Astrocyte (in vitro differentiated cells and primary cell): ENCODE measurements at regions not wholly inside any gene's neighbourhood (a gene's known extent, or its start where the extent isn't known, plus 50 kb on each side); places are given as distances from the start of the nearest gene placed in this dataset.

Experiments used
- DNase-seq: peaks from one replicate; pipeline ENCODE4 v3.0.0-alpha.2; 2010; ENCODE audit warnings: low read depth
- FAIRE-seq: peaks from 2 replicates; lab custom pipeline; 2011; peaks lifted over from hg19 to GRCh38; lab: Jason Lieb, UNC
- H2AFZ ChIP-seq: 2 replicates; pipeline ENCODE4 v1.6.0; 2012; ENCODE audit warnings: low read depth, low read length, inconsistent platforms
- H3K27ac ChIP-seq: 2 replicates; pipeline ENCODE4 v1.5.1; 2011; ENCODE audit warnings: low read depth, low read length, inconsistent platforms
- H3K27me3 ChIP-seq: 2 replicates; pipeline ENCODE4 v1.6.0; 2011; ENCODE audit warnings: low read length, inconsistent platforms; ENCODE audit not compliant: insufficient read depth
- H3K36me3 ChIP-seq: 2 replicates; pipeline ENCODE4 v1.5.1; 2011; ENCODE audit warnings: low read length, inconsistent platforms; ENCODE audit not compliant: insufficient read depth
- H3K4me1 ChIP-seq: 2 replicates; pipeline ENCODE4 v1.5.1; 2011; ENCODE audit warnings: low read length, inconsistent platforms; ENCODE audit not compliant: insufficient read depth
- H3K4me2 ChIP-seq: 2 replicates; pipeline ENCODE4 v1.6.0; 2012; ENCODE audit warnings: low read length, inconsistent platforms
- H3K4me3 ChIP-seq: 2 replicates; pipeline ENCODE4 v1.5.1; 2011; ENCODE audit warnings: low read depth, mild to moderate bottlenecking, low read length, inconsistent platforms; ENCODE audit not compliant: insufficient read depth
- H3K79me2 ChIP-seq: 2 replicates; pipeline ENCODE4 v1.6.0; 2012; ENCODE audit warnings: mild to moderate bottlenecking, low read length, inconsistent platforms; ENCODE audit not compliant: insufficient read depth
- H3K9ac ChIP-seq: 2 replicates; pipeline ENCODE4 v1.6.0; 2012; ENCODE audit warnings: mild to moderate bottlenecking, low read length, inconsistent platforms
- H3K9me3 ChIP-seq: 2 replicates; pipeline ENCODE4 v1.5.1; 2012; ENCODE audit warnings: low read depth, mild to moderate bottlenecking, low read length, inconsistent platforms; ENCODE audit not compliant: insufficient read depth
- H4K20me1 ChIP-seq: 2 replicates; pipeline ENCODE4 v1.6.0; 2012; ENCODE audit warnings: low read length, inconsistent platforms; ENCODE audit not compliant: insufficient read depth
- H3K27ac Mint-ChIP-seq: one replicate; pipeline ENCODE4 v1.8.0; 2021; ENCODE audit warnings: mild to moderate bottlenecking, mixed read lengths; ENCODE audit not compliant: unreplicated experiment
- H3K27me3 Mint-ChIP-seq: one replicate; pipeline ENCODE4 v1.8.0; 2021; ENCODE audit warnings: low read depth, mixed read lengths; ENCODE audit not compliant: unreplicated experiment
- H3K36me3 Mint-ChIP-seq: one replicate; pipeline ENCODE4 v1.8.0; 2021; ENCODE audit warnings: low read depth, mixed read lengths; ENCODE audit not compliant: unreplicated experiment
- H3K4me1 Mint-ChIP-seq: one replicate; pipeline ENCODE4 v1.8.0; 2021; ENCODE audit warnings: low read depth, mixed read lengths; ENCODE audit not compliant: unreplicated experiment
- H3K4me3 Mint-ChIP-seq: one replicate; pipeline ENCODE4 v1.8.0; 2021; ENCODE audit warnings: mild to moderate bottlenecking, moderate library complexity, mixed read lengths; ENCODE audit not compliant: unreplicated experiment
- H3K9me3 Mint-ChIP-seq: one replicate; pipeline ENCODE4 v1.8.0; 2021; ENCODE audit warnings: mild to moderate bottlenecking, mixed read lengths; ENCODE audit not compliant: unreplicated experiment
- EZH2 ChIP-seq: IDR thresholded peaks from 2 replicates; pipeline ENCODE4 v1.6.1; 2012; ENCODE audit warnings: mild to moderate bottlenecking, low read length, inconsistent platforms; ENCODE audit not compliant: insufficient read depth
- TF ChIP-seq, protein P1 (sequence below): IDR thresholded peaks from 2 replicates; pipeline ENCODE4 v1.5.1; 2011; ENCODE audit warnings: low read depth, mild to moderate bottlenecking, inconsistent platforms, low read length, moderate library complexity; ENCODE audit not compliant: insufficient read depth

DNA sequence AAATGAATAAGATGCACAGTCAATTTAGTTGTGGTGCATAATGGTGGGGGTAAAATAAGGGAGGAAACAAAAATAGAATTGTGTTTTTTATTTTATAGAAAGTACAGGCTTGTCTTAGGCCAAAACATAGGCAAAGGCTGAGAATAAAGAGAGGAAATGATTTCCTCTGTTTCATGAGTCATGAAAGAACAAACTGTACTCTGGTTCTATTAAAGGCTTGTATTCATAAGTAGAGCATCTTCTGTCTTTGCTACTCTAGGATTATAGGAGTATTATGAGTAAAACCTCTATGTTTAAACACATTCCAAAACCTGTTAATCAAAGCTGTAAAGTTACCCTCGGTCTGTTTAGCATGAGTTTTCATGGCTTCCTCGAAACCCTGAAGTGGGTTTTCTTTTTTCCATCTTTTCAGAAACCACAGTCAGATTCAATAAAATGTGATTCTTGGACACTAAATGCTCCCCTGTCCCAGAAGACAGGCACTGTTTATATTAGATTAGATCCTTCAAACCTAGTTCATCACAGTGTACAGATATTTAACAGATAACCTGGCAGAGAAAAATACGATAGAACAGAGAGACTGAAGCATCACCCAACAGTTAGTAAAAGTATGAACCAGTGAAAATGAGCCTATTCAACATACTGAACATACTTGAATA is 473.9 kb upstream of the CYLC2 start:
- no peak overlapping the region for H3K27ac ChIP-seq
- TF ChIP-seq, protein P1, sequence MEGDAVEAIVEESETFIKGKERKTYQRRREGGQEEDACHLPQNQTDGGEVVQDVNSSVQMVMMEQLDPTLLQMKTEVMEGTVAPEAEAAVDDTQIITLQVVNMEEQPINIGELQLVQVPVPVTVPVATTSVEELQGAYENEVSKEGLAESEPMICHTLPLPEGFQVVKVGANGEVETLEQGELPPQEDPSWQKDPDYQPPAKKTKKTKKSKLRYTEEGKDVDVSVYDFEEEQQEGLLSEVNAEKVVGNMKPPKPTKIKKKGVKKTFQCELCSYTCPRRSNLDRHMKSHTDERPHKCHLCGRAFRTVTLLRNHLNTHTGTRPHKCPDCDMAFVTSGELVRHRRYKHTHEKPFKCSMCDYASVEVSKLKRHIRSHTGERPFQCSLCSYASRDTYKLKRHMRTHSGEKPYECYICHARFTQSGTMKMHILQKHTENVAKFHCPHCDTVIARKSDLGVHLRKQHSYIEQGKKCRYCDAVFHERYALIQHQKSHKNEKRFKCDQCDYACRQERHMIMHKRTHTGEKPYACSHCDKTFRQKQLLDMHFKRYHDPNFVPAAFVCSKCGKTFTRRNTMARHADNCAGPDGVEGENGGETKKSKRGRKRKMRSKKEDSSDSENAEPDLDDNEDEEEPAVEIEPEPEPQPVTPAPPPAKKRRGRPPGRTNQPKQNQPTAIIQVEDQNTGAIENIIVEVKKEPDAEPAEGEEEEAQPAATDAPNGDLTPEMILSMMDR, result no peak
- no peak for TF ChIP-seq EZH2
- DNase-seq (no peak), FAIRE-seq (no peak)
- Mint-ChIP-seq H3K27ac (no peak overlapping the region), H3K27me3 (no peaks in the 10 kb centered on the region), H3K4me1 (no peaks in the 10 kb centered on the region), H3K36me3 (no peaks in the 10 kb centered on the region), H3K9me3 (peaks cover 1% of the 10 kb centered on the region), H3K4me3 (no peak overlapping the region)
- no peak overlapping the region for H3K4me3 ChIP-seq
- H3K36me3 ChIP-seq, result no peaks in the 10 kb centered on the region
- no peak overlapping the region for H2AFZ ChIP-seq
- H4K20me1 ChIP-seq, result no peaks in the 10 kb centered on the region
- no peaks in the 10 kb centered on the region for H3K27me3 ChIP-seq
- H3K4me1 ChIP-seq, result no peaks in the 10 kb centered on the region
- no peaks in the 10 kb centered on the region for H3K9me3 ChIP-seq
- no peaks in the 10 kb centered on the region for H3K79me2 ChIP-seq
- no peak overlapping the region for H3K4me2 ChIP-seq
- H3K9ac ChIP-seq, result no peak overlapping the region

DNA sequence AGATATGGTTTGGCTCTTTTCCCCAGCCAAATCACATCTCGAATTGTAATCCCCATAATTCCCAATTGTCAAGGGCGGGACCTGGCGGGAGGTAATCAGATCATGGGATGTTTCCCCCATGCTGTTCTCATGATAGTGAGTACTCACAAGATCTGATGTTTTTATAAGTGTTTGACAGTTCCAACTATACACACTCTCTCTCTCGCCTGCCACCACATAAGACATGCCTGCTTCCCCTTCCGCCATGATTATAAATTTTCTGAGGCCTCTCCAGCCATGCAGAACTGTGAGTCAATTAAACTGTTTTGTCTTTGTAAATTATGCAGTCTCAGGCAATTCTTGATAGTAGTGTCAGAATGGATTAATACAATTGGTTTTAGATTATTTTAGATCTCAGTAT is 475.7 kb upstream of the CYLC2 start:
- no peak overlapping the region for H3K27ac ChIP-seq
- peaks cover 5% of the 10 kb centered on the region for H3K9me3 Mint-ChIP-seq
- no peak overlapping the region for H3K4me3 ChIP-seq
- FAIRE-seq (no peak), DNase-seq (no peak)
- no peaks in the 10 kb centered on the region for H3K9me3 ChIP-seq
- H4K20me1 ChIP-seq, result no peaks in the 10 kb centered on the region
- no peaks in the 10 kb centered on the region for H3K27me3 Mint-ChIP-seq
- H3K4me3 Mint-ChIP-seq, result no peak overlapping the region
- H3K36me3 Mint-ChIP-seq, result no peaks in the 10 kb centered on the region
- no peak overlapping the region for H3K27ac Mint-ChIP-seq
- no peaks in the 10 kb centered on the region for H3K36me3 ChIP-seq
- no peak overlapping the region for H3K4me2 ChIP-seq
- no peaks in the 10 kb centered on the region for H3K27me3 ChIP-seq
- no peak overlapping the region for H3K9ac ChIP-seq
- TF ChIP-seq EZH2, result no peak
- TF ChIP-seq, protein P1, result no peak
- H2AFZ ChIP-seq, result no peak overlapping the region
- no peaks in the 10 kb centered on the region for H3K4me1 Mint-ChIP-seq
- no peaks in the 10 kb centered on the region for H3K79me2 ChIP-seq
- no peaks in the 10 kb centered on the region for H3K4me1 ChIP-seq

DNA sequence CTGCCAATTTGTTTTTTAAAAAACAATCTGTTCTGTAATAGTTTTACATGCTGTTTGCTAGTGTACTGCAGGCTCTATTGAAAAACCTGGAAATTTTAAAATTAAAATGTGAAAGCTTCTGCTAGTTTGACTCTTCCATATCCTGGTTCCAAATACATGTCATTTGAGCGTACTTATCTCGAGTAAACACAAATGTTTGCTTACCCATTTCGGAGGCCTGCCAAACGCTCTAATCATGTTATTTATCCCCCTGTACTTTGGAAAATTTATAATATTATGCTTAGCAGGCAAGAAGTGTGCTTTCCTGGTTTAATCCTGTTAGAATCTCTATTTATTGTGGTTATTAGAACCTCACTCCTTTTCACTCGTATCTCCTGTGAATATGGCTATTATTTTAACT is 476.8 kb upstream of the CYLC2 start:
- no peak overlapping the region for H3K4me3 ChIP-seq
- H3K9me3 ChIP-seq, result no peaks in the 10 kb centered on the region
- DNase-seq, result no peak
- H3K4me1 Mint-ChIP-seq, result no peaks in the 10 kb centered on the region
- no peak overlapping the region for H2AFZ ChIP-seq
- H3K4me2 ChIP-seq, result no peak overlapping the region
- H3K27me3 Mint-ChIP-seq, result no peaks in the 10 kb centered on the region
- H3K4me1 ChIP-seq, result no peaks in the 10 kb centered on the region
- no peaks in the 10 kb centered on the region for H3K36me3 Mint-ChIP-seq
- no peaks in the 10 kb centered on the region for H3K36me3 ChIP-seq
- no peaks in the 10 kb centered on the region for H4K20me1 ChIP-seq
- no peak overlapping the region for H3K4me3 Mint-ChIP-seq
- H3K27ac ChIP-seq, result no peak overlapping the region
- no peak for FAIRE-seq
- no peaks in the 10 kb centered on the region for H3K79me2 ChIP-seq
- TF ChIP-seq, protein P1, result no peak
- no peak for TF ChIP-seq EZH2
- H3K9me3 Mint-ChIP-seq, result peaks cover 6% of the 10 kb centered on the region
- H3K9ac ChIP-seq, result no peak overlapping the region
- no peak overlapping the region for H3K27ac Mint-ChIP-seq
- no peaks in the 10 kb centered on the region for H3K27me3 ChIP-seq
